Nephron (organoid): ENCODE measurements at regions not wholly inside any gene's neighbourhood (a gene's known extent, or its start where the extent isn't known, plus 50 kb on each side); places are given as distances from the start of the nearest gene placed in this dataset.

Experiments used
- H3K27ac Mint-ChIP-seq, 3 experiments: 2 replicates each; pipeline ENCODE4 v1.8.0; 2020; ENCODE audit warnings: mixed read lengths in 3 of 3, mild to moderate bottlenecking in 2 of 3, moderate library complexity in 1 of 3
- H3K27me3 Mint-ChIP-seq: 2 replicates; pipeline ENCODE4 v1.8.0; 2021; ENCODE audit warnings: low read depth, mild to moderate bottlenecking, moderate library complexity, mixed read lengths
- H3K36me3 Mint-ChIP-seq: 2 replicates; pipeline ENCODE4 v1.8.0; 2020; ENCODE audit warnings: low read depth, mixed read lengths
- H3K4me1 Mint-ChIP-seq: 2 replicates; pipeline ENCODE4 v1.8.0; 2020; ENCODE audit warnings: mixed read lengths
- H3K4me3 Mint-ChIP-seq, 3 experiments: 2 replicates each; pipeline ENCODE4 v1.8.0; 2020; ENCODE audit warnings: mild to moderate bottlenecking in 3 of 3, mixed read lengths in 3 of 3, moderate library complexity in 2 of 3
- H3K9me3 Mint-ChIP-seq: 2 replicates; pipeline ENCODE4 v1.8.0; 2020; ENCODE audit warnings: mixed read lengths
- CTCF ChIP-seq, 3 experiments: fragments of 200-600 bp; sonication (generic); IDR thresholded peaks; one replicate each; pipeline ENCODE4 v1.5.0; 2021; ENCODE audit warnings: antibody characterized with exemption in 3 of 3; ENCODE audit not compliant: unreplicated experiment in 3 of 3

- no peak for TF ChIP-seq CTCF (IDR thresholded peaks at IDR 0.05; ENCODE audit: unreplicated experiment in 3 of 3)
- Mint-ChIP-seq H3K36me3 (no peaks in the 10 kb centered on the region), H3K4me3 (no peak overlapping the region), H3K9me3 (peaks cover 3% of the 10 kb centered on the region), H3K27me3 (peaks cover 3% of the 10 kb centered on the region), H3K27ac (peak overlapping the region in 1 of 3 experiments; percentile 17), H3K4me1 (no peaks in the 10 kb centered on the region)
Measured at GRCh38 chr1:118564961-118565703, 380.1 kb upstream of the SPAG17 start.

GRCh38 chr1:118563981-118564951 is 379.2 kb upstream of the SPAG17 start:
- H3K9me3 Mint-ChIP-seq = peaks cover 3% of the 10 kb centered on the region
- H3K27ac Mint-ChIP-seq = peak overlapping the region in 1 of 3 experiments; percentile 17
- H3K36me3 Mint-ChIP-seq = no peaks in the 10 kb centered on the region
- peaks cover 3% of the 10 kb centered on the region for H3K27me3 Mint-ChIP-seq
- peak in 1 of 3 experiments; percentile 18 for TF ChIP-seq CTCF (IDR thresholded peaks at IDR 0.05; ENCODE audit: unreplicated experiment in 3 of 3)
- H3K4me3 Mint-ChIP-seq = no peak overlapping the region
- H3K4me1 Mint-ChIP-seq = peaks cover under 1% of the 10 kb centered on the region

- Mint-ChIP-seq H3K9me3 (no peaks in the 10 kb centered on the region), H3K36me3 (no peaks in the 10 kb centered on the region), H3K4me1 (peaks cover 5% of the 10 kb centered on the region), H3K27ac (no peak overlapping the region), H3K27me3 (peaks cover 3% of the 10 kb centered on the region), H3K4me3 (no peak overlapping the region)
- no peak for TF ChIP-seq CTCF (IDR thresholded peaks at IDR 0.05; ENCODE audit: unreplicated experiment in 3 of 3)
Measured at GRCh38 chr1:118558933-118559332, 373.9 kb upstream of the SPAG17 start.

GRCh38 chr1:118556936-118557335 is 371.9 kb upstream of the SPAG17 start:
- Mint-ChIP-seq H3K4me3 (no peak overlapping the region), H3K27me3 (no peaks in the 10 kb centered on the region), H3K4me1 (peaks cover 5% of the 10 kb centered on the region), H3K27ac (no peak overlapping the region), H3K36me3 (peaks cover 4% of the 10 kb centered on the region), H3K9me3 (peaks cover 11% of the 10 kb centered on the region)
- no peak for TF ChIP-seq CTCF (IDR thresholded peaks at IDR 0.05; ENCODE audit: unreplicated experiment in 3 of 3)

- Mint-ChIP-seq H3K27ac (no peak overlapping the region), H3K4me1 (peaks cover 5% of the 10 kb centered on the region), H3K36me3 (peaks cover 6% of the 10 kb centered on the region), H3K27me3 (no peaks in the 10 kb centered on the region), H3K4me3 (no peak overlapping the region), H3K9me3 (peaks cover 15% of the 10 kb centered on the region)
- TF ChIP-seq CTCF (IDR thresholded peaks at IDR 0.05; ENCODE audit: unreplicated experiment in 3 of 3) = no peak
Measured at GRCh38 chr1:118555638-118556037, 370.6 kb upstream of the SPAG17 start.
